LNCaP clone FGC (cell line): ENCODE measurements at regions not wholly inside any gene's neighbourhood (a gene's known extent, or its start where the extent isn't known, plus 50 kb on each side); places are given as distances from the start of the nearest gene placed in this dataset.

Source experiments
- DNase-seq: peaks from one replicate; pipeline ENCODE4 v3.0.0-alpha.2; 2011; ENCODE audit warnings: low read depth
- H3K4me3 ChIP-seq: 2 replicates; pipeline ENCODE4 v1.5.1; 2011; ENCODE audit warnings: mild to moderate bottlenecking, low read depth, low read length, control low read depth
- CTCF ChIP-seq: IDR thresholded peaks from 2 replicates; pipeline ENCODE4 v1.5.1; 2012; ENCODE audit warnings: mild to moderate bottlenecking; ENCODE audit not compliant: control insufficient read depth, insufficient read depth; ENCODE audit errors: extremely low read depth

GRCh38 chr20:55880361-55880760, 125.0 kb downstream of the CBLN4 start:
- no peak overlapping the region for H3K4me3 ChIP-seq
- no peak for DNase-seq
- no peak for TF ChIP-seq CTCF

- no peak for TF ChIP-seq CTCF
- no peak overlapping the region for H3K4me3 ChIP-seq
- DNase-seq, result no peak
Measured at GRCh38 chr20:55855052-55855451, 150.3 kb downstream of the CBLN4 start.

GRCh38 chr20:55830121-55830827, 175.0 kb downstream of the CBLN4 start:
- no peak for TF ChIP-seq CTCF
- DNase-seq, result no peak

GRCh38 chr20:55805138-55805537, 200.2 kb downstream of the CBLN4 start:
- TF ChIP-seq CTCF, result no peak
- no peak for DNase-seq

More at GRCh38 chr20:55830121-55830827, 175.0 kb downstream of the CBLN4 start:
- H3K4me3 ChIP-seq, result no peak overlapping the region

GRCh38 chr20:55800552-55801245, 204.6 kb downstream of the CBLN4 start:
- no peak for DNase-seq
- no peak for TF ChIP-seq CTCF
- no peak overlapping the region for H3K4me3 ChIP-seq

More at GRCh38 chr20:55805138-55805537, 200.2 kb downstream of the CBLN4 start:
- no peak overlapping the region for H3K4me3 ChIP-seq

- TF ChIP-seq CTCF, result no peak
- no peak for DNase-seq
- no peak overlapping the region for H3K4me3 ChIP-seq
Measured at GRCh38 chr20:55793986-55794385, 211.3 kb downstream of the CBLN4 start.

- no peak for TF ChIP-seq CTCF
- no peak overlapping the region for H3K4me3 ChIP-seq
- no peak for DNase-seq
Measured at GRCh38 chr20:55792049-55792448, 213.3 kb downstream of the CBLN4 start.
